AG09309 (cell line): ENCODE measurements at regions not wholly inside any gene's neighbourhood (a gene's known extent, or its start where the extent isn't known, plus 50 kb on each side); places are given as distances from the start of the nearest gene placed in this dataset.
"Not testable (repeated sequence)": the region's sequence is repeated elsewhere in the genome, so short reads cannot be mapped to it uniquely, and the experiment has no call there.

Experiments
- DNase-seq: peaks from one replicate; pipeline ENCODE4 v3.0.0-alpha.2; 2010; ENCODE audit warnings: low read depth
- H3K4me3 ChIP-seq: 2 replicates; pipeline ENCODE4 v1.5.1; 2011; ENCODE audit warnings: mild to moderate bottlenecking, low read depth, low read length, moderate library complexity; ENCODE audit not compliant: control insufficient read depth
- CTCF ChIP-seq: IDR thresholded peaks from 2 replicates; pipeline ENCODE4 v1.5.1; 2011; ENCODE audit warnings: mild to moderate bottlenecking, low read depth, low read length, inconsistent platforms; ENCODE audit not compliant: insufficient read depth, control insufficient read depth; ENCODE audit errors: missing control alignments

- TF ChIP-seq CTCF, result no peak
- no peak overlapping the region for H3K4me3 ChIP-seq
- no peak for DNase-seq
These were observed 60.3 kb upstream of the ZNF81 start for GRCh38 chrX:47776292-47777006.

GRCh38 chrX:47772764-47773163, 63.9 kb upstream of the ZNF81 start:
- no peak overlapping the region for H3K4me3 ChIP-seq
- TF ChIP-seq CTCF, result no peak
- no peak for DNase-seq

- H3K4me3 ChIP-seq, result no peak overlapping the region
- no peak for TF ChIP-seq CTCF
- DNase-seq, result no peak
These were observed 65.2 kb upstream of the ZNF81 start for GRCh38 chrX:47771473-47771872.

- not testable (repeated sequence) for DNase-seq, H3K4me3 ChIP-seq
These were observed 73.9 kb upstream of the ZNF81 start for GRCh38 chrX:47762826-47763225.

GRCh38 chrX:47752685-47753084, 84.0 kb upstream of the ZNF81 start:
- no peak for DNase-seq
- H3K4me3 ChIP-seq, result no peak overlapping the region
- no peak for TF ChIP-seq CTCF

- peak; percentile 36 for TF ChIP-seq CTCF
These were observed 85.0 kb upstream of the ZNF81 start for GRCh38 chrX:47751670-47752069.

GRCh38 chrX:47749185-47749967, 87.3 kb upstream of the ZNF81 start:
- no peak overlapping the region for H3K4me3 ChIP-seq
- TF ChIP-seq CTCF, result no peak
- no peak for DNase-seq

More at GRCh38 chrX:47751670-47752069, 85.0 kb upstream of the ZNF81 start:
- H3K4me3 ChIP-seq, result no peak overlapping the region
- DNase-seq, result no peak
